BJ (cell line): ENCODE measurements at regions not wholly inside any gene's neighbourhood (a gene's known extent, or its start where the extent isn't known, plus 50 kb on each side); places are given as distances from the start of the nearest gene placed in this dataset.

Experiments used
- CTCF ChIA-PET: fragments of 350-600 bp; formaldehyde crosslinking; extraction: SDS; loops from one replicate; lab custom pipeline; 2021; ENCODE audit warnings: antibody characterized with exemption, inconsistent platforms; lab: Yijun Ruan, JAX
- POLR2A ChIA-PET: fragments of 300-600 bp; sonication (Branson Sonifier 250); formaldehyde crosslinking; extraction: SDS; loops from one replicate; lab custom pipeline; 2021; ENCODE audit warnings: antibody characterized with exemption; lab: Charles Lee
- DNase-seq: peaks from one replicate; pipeline ENCODE4 v3.0.0-alpha.2; 2011; ENCODE audit warnings: low read depth
- H3K27me3 ChIP-seq: 2 replicates; pipeline ENCODE4 v1.6.0; 2011; ENCODE audit warnings: low read length; ENCODE audit not compliant: control insufficient read depth, insufficient read depth
- H3K36me3 ChIP-seq: 2 replicates; pipeline ENCODE4 v1.5.1; 2011; ENCODE audit warnings: low read length; ENCODE audit not compliant: control insufficient read depth, insufficient read depth
- H3K4me3 ChIP-seq: 2 replicates; pipeline ENCODE4 v1.5.1; 2011; ENCODE audit warnings: low read depth, mild to moderate bottlenecking, control low read depth, low read length
- TF ChIP-seq, protein P1 (sequence below): IDR thresholded peaks from 2 replicates; pipeline ENCODE4 v1.5.1; 2011; ENCODE audit warnings: low read depth, mild to moderate bottlenecking, control low read depth, inconsistent platforms, low read length, moderate library complexity; ENCODE audit not compliant: insufficient read depth

DNA sequence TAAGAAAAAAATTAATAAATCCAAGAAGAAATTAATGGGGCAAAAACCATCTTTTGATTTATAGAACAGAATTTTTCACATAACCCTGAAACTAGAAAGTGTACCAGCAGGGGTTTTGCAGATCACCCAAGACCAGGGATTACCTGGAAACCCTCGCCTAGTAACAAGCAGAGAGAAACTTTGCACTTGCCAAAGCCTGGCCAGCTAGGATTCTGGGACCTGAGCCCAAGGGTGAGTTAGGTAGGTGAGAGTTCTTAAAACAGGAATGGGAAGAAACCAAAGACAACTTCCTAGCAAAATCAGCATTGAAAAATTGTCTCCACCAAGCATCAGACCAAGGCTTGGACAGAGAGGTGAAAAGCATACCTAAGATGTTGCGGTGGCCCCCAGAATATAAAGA lies 247.0 kb upstream of the NBEA start:
- H3K36me3 ChIP-seq, result no peaks in the 10 kb centered on the region
- no peak overlapping the region for H3K4me3 ChIP-seq
- H3K27me3 ChIP-seq, result no peaks in the 10 kb centered on the region
- CTCF ChIA-PET, result no interaction called here
- DNase-seq, result no peak
- TF ChIP-seq, protein P1, sequence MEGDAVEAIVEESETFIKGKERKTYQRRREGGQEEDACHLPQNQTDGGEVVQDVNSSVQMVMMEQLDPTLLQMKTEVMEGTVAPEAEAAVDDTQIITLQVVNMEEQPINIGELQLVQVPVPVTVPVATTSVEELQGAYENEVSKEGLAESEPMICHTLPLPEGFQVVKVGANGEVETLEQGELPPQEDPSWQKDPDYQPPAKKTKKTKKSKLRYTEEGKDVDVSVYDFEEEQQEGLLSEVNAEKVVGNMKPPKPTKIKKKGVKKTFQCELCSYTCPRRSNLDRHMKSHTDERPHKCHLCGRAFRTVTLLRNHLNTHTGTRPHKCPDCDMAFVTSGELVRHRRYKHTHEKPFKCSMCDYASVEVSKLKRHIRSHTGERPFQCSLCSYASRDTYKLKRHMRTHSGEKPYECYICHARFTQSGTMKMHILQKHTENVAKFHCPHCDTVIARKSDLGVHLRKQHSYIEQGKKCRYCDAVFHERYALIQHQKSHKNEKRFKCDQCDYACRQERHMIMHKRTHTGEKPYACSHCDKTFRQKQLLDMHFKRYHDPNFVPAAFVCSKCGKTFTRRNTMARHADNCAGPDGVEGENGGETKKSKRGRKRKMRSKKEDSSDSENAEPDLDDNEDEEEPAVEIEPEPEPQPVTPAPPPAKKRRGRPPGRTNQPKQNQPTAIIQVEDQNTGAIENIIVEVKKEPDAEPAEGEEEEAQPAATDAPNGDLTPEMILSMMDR, result no peak
- POLR2A ChIA-PET, result no interaction called here

DNA sequence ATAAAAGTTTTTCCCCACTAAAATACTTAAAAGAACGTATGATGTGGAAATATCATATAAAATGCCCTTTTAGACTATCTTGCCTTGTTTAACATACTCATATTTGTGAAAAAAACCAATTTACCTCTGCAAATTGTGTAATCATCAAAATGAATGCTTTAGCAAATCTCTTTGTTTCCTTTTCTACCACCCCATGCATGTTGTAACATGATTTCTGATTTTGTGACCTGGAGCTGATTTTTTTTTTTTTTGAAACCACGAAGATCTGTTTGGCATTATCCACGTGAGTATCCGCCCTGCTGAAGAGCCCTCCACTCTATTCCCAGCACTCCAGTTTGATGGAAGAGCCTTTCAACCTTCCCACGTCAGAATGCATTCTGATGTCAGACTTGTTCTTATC lies 245.8 kb upstream of the NBEA start:
- TF ChIP-seq, protein P1, result no peak
- POLR2A ChIA-PET, result no interaction called here
- CTCF ChIA-PET, result no interaction called here
- DNase-seq, result no peak
- H3K36me3 ChIP-seq, result no peaks in the 10 kb centered on the region
- H3K27me3 ChIP-seq, result no peaks in the 10 kb centered on the region
- no peak overlapping the region for H3K4me3 ChIP-seq

DNA sequence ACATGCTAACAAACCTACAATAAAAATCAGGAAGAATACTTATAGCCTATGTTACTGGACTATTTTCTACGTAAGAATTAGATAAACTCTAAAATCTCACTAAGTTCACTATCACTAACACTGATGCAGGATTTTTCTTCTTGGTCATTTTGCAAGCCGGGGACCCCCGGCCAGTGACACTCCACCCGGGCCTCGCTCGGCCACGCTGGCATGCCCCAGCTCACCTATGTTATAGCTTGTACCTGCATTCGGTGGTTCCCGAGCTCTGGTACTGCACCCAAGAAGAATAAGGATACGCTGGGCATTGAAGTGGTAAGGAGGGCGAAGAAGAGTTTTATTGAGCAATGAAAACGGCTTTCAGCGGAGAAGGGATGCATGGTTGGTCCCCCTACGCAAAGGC lies 245.3 kb upstream of the NBEA start:
- TF ChIP-seq, protein P1, result no peak
- DNase-seq, result no peak
- CTCF ChIA-PET, result no interaction called here
- H3K27me3 ChIP-seq, result no peaks in the 10 kb centered on the region
- POLR2A ChIA-PET, result no interaction called here
- H3K4me3 ChIP-seq, result no peak overlapping the region
- H3K36me3 ChIP-seq, result no peaks in the 10 kb centered on the region

DNA sequence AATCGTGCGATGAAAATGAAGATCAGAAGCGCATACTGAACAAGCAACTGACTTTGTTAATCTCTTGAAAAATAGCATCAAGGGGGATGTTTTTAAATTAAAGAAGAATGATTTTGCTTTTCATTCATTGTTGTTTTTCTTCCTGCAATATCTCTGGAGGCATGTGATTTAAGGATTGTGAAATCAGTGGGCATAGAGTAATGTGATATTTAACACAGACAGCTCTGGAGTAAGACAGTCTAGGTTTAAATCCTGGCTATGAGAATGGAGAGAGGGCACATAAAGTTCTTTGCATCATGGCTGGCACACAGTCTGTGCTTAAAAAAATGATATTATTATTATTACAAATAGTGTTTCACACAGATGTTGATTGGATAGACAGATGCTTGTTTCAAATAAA lies 243.1 kb upstream of the NBEA start:
- no peak overlapping the region for H3K4me3 ChIP-seq
- ChIA-PET POLR2A (no interaction called here), CTCF (interaction anchor here (0.6 kb wide), 1 partner anchor 241 kb away, joined by 3 read pairs; no protein-coding TSS in a partner anchor)
- DNase-seq, result no peak
- no peaks in the 10 kb centered on the region for H3K36me3 ChIP-seq
- TF ChIP-seq, protein P1, result no peak
- no peaks in the 10 kb centered on the region for H3K27me3 ChIP-seq

DNA sequence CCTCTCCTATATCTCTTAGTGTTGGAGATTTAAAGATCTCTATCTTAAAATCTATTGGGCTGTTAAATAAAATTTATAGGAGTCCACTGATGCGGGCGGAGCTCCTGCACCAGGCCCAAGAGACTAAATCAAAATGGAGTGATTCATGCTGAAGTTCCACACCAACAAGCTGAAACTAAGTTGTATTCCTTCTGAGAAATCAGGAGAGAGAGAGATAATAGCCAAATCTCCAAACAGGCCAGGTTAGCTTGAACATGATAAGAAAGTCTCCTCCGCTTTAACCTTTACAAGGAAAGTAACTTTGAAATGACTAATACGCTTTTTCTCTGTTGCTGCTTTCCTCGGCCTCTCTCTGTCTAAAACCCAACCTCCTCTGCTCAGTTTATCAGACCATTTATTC lies 241.9 kb upstream of the NBEA start:
- no peak overlapping the region for H3K4me3 ChIP-seq
- H3K27me3 ChIP-seq, result no peaks in the 10 kb centered on the region
- no peak for DNase-seq
- POLR2A ChIA-PET, result no interaction called here
- H3K36me3 ChIP-seq, result no peaks in the 10 kb centered on the region
- CTCF ChIA-PET, result interaction anchor here (0.8 kb wide), 1 partner anchor 18 kb away, joined by 5 read pairs; no protein-coding TSS in a partner anchor
- TF ChIP-seq, protein P1, result no peak
